ENCODE measurements at regions not wholly inside any gene's neighbourhood (a gene's known extent, or its start where the extent isn't known, plus 50 kb on each side); places are given as distances from the start of the nearest gene placed in this dataset.
"Not testable (repeated sequence)": the region's sequence is repeated elsewhere in the genome, so short reads cannot be mapped to it uniquely, and the experiment has no call there.

DNA sequence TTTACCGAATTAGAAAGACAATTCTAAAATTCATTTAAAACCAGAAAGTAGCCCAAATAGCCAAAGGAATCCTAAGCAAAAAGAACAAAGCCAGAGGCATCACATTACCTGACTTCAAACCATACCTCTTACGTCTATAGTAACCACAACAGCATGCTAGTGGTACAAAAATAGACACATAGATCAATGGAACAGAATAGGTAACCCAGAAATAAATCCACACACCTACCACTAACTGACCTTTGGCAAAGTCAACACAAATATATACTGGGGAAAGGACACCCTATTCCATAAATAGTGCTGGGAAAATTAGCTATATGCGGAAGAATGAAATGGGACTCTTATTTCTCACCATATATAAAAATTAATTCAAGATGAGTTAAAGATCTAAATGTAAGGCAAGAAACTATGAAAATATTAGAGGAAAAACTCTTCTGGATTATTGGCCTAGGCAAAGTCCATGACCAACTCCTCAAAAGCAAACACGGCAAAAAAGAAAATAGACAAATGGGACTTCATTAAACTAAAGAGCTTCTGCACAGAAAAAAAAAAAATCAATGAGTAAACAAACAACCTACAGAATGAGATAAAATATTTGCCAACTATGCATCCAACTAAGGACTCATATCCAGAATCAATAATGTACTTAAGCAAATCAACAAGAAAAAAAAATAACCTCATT, 568.9 kb downstream of the SOX5 start:
- POLR2A ChIA-PET, result no interaction called here
- ATAC-seq (ENCODE audit: poor library complexity), result no peak

DNA sequence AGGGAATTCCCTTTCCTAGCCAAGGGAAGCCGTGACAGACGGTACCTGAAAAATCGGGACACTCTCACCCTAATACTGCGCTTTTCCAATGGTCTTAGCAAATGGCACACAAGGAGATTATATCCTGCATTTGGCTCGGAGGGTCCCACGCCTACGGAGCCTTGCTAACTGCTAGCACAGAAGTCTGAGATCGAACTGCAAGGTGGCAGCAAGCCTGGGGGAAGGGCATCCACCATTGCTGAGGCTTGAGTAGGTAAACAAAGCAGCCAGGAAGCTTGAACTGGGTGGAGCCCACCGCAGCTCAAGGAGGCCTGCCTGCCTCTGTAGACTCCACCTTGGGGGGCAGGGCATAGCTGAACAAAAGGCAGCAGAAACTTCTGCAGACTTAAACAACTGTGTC, 560.6 kb downstream of the SOX5 start:
- H3K36me3 ChIP-seq (ENCODE audit: insufficient read depth, low read length); H3K27ac Mint-ChIP-seq; H3K4me3 Mint-ChIP-seq; CTCF ChIA-PET; H3K36me3 Mint-ChIP-seq (ENCODE audit: low read depth); H3K4me1 ChIP-seq (ENCODE audit: insufficient read depth, low read length); H3K4me1 Mint-ChIP-seq (ENCODE audit: low read depth); DNase-seq; H3K27ac ChIP-seq (ENCODE audit: low read depth in 1 of 2, low read length in 2 of 2); H3K4me3 ChIP-seq (ENCODE audit: low read length); H3K27me3 ChIP-seq (ENCODE audit: control insufficient read depth in 1 of 2, insufficient read depth in 2 of 2, low read length in 2 of 2); H3K27me3 Mint-ChIP-seq; H3K9me3 ChIP-seq (ENCODE audit: control insufficient read depth in 1 of 2, insufficient read depth in 1 of 2, low read length in 2 of 2); intact Hi-C loops (cut with DNase I, micrococcal nuclease); ATAC-seq (ENCODE audit: poor library complexity); POLR2A ChIA-PET: not testable (repeated sequence)
- peaks cover 21% of the 10 kb centered on the region for H3K9me3 Mint-ChIP-seq

More for the DNA sequence above, 568.9 kb downstream of the SOX5 start:
- TF ChIP-seq, protein P1, sequence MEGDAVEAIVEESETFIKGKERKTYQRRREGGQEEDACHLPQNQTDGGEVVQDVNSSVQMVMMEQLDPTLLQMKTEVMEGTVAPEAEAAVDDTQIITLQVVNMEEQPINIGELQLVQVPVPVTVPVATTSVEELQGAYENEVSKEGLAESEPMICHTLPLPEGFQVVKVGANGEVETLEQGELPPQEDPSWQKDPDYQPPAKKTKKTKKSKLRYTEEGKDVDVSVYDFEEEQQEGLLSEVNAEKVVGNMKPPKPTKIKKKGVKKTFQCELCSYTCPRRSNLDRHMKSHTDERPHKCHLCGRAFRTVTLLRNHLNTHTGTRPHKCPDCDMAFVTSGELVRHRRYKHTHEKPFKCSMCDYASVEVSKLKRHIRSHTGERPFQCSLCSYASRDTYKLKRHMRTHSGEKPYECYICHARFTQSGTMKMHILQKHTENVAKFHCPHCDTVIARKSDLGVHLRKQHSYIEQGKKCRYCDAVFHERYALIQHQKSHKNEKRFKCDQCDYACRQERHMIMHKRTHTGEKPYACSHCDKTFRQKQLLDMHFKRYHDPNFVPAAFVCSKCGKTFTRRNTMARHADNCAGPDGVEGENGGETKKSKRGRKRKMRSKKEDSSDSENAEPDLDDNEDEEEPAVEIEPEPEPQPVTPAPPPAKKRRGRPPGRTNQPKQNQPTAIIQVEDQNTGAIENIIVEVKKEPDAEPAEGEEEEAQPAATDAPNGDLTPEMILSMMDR (IDR thresholded peaks at IDR 0.05), result no peak
- H3K9me3 Mint-ChIP-seq, result peaks cover 27% of the 10 kb centered on the region
- H3K27me3 Mint-ChIP-seq, result no peaks in the 10 kb centered on the region
- no peaks in the 10 kb centered on the region for H3K36me3 Mint-ChIP-seq (ENCODE audit: low read depth)
- peaks cover 5 to 15% of the 10 kb centered on the region in 2 experiments for H3K9me3 ChIP-seq (ENCODE audit: control insufficient read depth in 1 of 2, insufficient read depth in 1 of 2, low read length in 2 of 2)
- CTCF ChIA-PET, result no interaction called here
- H3K4me1 ChIP-seq (ENCODE audit: insufficient read depth, low read length), result no peaks in the 10 kb centered on the region
- DNase-seq, result no peak
- no peaks in the 10 kb centered on the region for H3K27me3 ChIP-seq (ENCODE audit: control insufficient read depth in 1 of 2, insufficient read depth in 2 of 2, low read length in 2 of 2)
- H3K27ac ChIP-seq (ENCODE audit: low read depth in 1 of 2, low read length in 2 of 2), result no peak overlapping the region
- no peak overlapping the region for H3K4me3 ChIP-seq (ENCODE audit: low read length)
- H3K4me1 Mint-ChIP-seq (ENCODE audit: low read depth), result no peaks in the 10 kb centered on the region
- H3K4me3 Mint-ChIP-seq, result no peak overlapping the region
- no peaks in the 10 kb centered on the region for H3K36me3 ChIP-seq (ENCODE audit: insufficient read depth, low read length)
- intact Hi-C loops (cut with DNase I, micrococcal nuclease), result no loop called here
- H3K27ac Mint-ChIP-seq, result no peak overlapping the region

DNA sequence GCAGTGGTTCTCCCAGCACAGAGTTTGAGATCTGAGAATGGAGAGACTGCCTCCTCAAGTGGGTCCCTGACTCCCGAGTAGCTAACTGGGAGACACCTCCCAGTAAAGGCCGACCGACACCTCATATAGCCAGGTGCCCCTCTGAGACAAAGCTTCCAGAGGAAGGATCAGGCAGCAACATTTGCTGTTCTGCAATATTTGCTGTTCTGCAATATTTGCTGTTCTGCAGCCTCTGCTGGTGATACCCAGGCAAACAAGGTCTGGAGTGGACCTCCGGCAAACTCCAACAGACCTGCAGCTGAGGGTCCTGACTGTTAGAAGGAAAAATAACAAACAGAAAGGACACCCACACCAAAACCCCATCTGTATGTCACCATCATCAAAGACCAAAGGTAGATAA, 560.2 kb downstream of the SOX5 start:
- H3K9me3 ChIP-seq (ENCODE audit: control insufficient read depth in 1 of 2, insufficient read depth in 1 of 2, low read length in 2 of 2); H3K4me1 Mint-ChIP-seq (ENCODE audit: low read depth); DNase-seq; H3K27ac ChIP-seq (ENCODE audit: low read depth in 1 of 2, low read length in 2 of 2); H3K36me3 ChIP-seq (ENCODE audit: insufficient read depth, low read length); H3K27ac Mint-ChIP-seq; H3K27me3 Mint-ChIP-seq; H3K4me1 ChIP-seq (ENCODE audit: insufficient read depth, low read length); POLR2A ChIA-PET; CTCF ChIA-PET; intact Hi-C loops (cut with DNase I, micrococcal nuclease); H3K27me3 ChIP-seq (ENCODE audit: control insufficient read depth in 1 of 2, insufficient read depth in 2 of 2, low read length in 2 of 2); ATAC-seq (ENCODE audit: poor library complexity); H3K36me3 Mint-ChIP-seq (ENCODE audit: low read depth); H3K4me3 ChIP-seq (ENCODE audit: low read length); H3K4me3 Mint-ChIP-seq: not testable (repeated sequence)
- peaks cover 21% of the 10 kb centered on the region for H3K9me3 Mint-ChIP-seq

DNA sequence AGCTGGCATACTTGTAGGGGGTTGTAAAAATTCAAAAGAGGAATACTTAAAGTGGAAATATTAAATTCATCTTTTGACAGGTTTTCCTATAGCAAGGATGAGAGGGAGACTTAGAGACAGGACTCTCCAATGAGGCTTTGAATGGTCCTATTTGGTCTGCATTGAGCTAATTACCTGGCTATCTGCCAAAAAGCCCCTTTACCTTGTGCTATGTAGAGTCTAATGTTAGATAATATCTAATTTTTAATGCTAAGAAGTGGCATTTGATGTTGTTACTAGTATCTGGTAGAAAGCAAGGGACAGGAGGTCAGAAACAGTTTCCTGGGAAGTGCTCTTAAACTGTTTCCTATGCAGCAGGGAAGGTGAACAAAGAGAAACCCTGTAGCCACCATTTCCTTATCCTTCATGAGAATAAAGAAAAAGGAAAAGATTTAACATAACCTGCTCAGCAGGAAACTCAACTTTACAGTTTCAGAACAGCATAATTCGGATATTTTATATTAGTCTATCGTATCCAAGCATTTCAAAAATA, 550.0 kb downstream of the SOX5 start:
- Histone ChIP-seq H3K36me3 (ENCODE audit: insufficient read depth, low read length) (no peaks in the 10 kb centered on the region), H3K4me3 (ENCODE audit: low read length) (no peak overlapping the region), H3K27me3 (ENCODE audit: control insufficient read depth in 1 of 2, insufficient read depth in 2 of 2, low read length in 2 of 2) (no peaks in the 10 kb centered on the region), H3K27ac (ENCODE audit: low read depth in 1 of 2, low read length in 2 of 2) (no peak overlapping the region), H3K4me1 (ENCODE audit: insufficient read depth, low read length) (no peaks in the 10 kb centered on the region), H3K9me3 (ENCODE audit: control insufficient read depth in 1 of 2, insufficient read depth in 1 of 2, low read length in 2 of 2) (no peaks in the 10 kb centered on the region)
- intact Hi-C loops (cut with DNase I, micrococcal nuclease), result no loop called here
- Mint-ChIP-seq H3K36me3 (ENCODE audit: low read depth) (no peaks in the 10 kb centered on the region), H3K4me1 (ENCODE audit: low read depth) (no peaks in the 10 kb centered on the region), H3K27me3 (no peaks in the 10 kb centered on the region), H3K9me3 (peaks cover 2% of the 10 kb centered on the region), H3K27ac (no peak overlapping the region), H3K4me3 (no peak overlapping the region)
- ATAC-seq (ENCODE audit: poor library complexity) (no peak), DNase-seq (no peak)
- ChIA-PET POLR2A (no interaction called here), CTCF (interaction anchor here (1.2 kb wide), 1 partner anchor 9 kb away, joined by 3 read pairs; no protein-coding TSS in a partner anchor)
- TF ChIP-seq, protein P1 (IDR thresholded peaks at IDR 0.05), result no peak

Data from CD4-positive, alpha-beta T cell (primary cell).